ENCODE measurements at regions not wholly inside any gene's neighbourhood (a gene's known extent, or its start where the extent isn't known, plus 50 kb on each side); places are given as distances from the start of the nearest gene placed in this dataset.

DNA sequence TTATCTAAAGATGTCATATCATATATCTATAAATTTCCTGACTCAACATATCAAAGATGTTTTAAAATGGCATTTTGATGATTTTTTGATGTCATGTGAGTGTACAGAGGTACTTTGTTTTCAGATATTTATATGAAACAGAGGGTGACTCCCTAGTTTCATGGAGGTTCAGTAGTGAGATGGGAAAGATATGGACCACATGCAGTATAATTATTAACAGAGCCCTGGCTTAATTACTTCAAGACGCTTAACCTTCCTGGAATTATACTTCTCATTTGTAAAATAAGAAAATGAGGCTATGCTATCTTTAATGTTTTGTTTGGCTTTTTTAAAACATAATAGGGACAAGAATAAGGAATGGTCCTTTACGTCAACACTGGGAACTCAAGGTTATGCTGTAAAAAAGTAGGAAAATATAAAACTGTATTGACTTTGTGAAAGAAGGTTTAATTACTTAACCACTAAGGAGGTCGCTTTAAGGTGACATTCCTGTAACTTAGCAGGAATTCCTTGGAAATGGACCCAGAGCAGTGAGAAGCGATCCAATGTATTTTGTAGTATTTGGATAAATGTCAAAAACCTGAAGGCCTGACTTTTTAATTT is 821.0 kb upstream of the IGFBP3 start:
- peaks cover 24% of the 10 kb centered on the region for H3K4me1 Mint-ChIP-seq
- TF ChIP-seq E2F5 (CRISPR knock-in tag; IDR thresholded peaks at IDR 0.05) = no peak
- no peak for TF ChIP-seq SMAD4 (CRISPR knock-in tag; IDR thresholded peaks at IDR 0.05)
- TF ChIP-seq, protein P1, sequence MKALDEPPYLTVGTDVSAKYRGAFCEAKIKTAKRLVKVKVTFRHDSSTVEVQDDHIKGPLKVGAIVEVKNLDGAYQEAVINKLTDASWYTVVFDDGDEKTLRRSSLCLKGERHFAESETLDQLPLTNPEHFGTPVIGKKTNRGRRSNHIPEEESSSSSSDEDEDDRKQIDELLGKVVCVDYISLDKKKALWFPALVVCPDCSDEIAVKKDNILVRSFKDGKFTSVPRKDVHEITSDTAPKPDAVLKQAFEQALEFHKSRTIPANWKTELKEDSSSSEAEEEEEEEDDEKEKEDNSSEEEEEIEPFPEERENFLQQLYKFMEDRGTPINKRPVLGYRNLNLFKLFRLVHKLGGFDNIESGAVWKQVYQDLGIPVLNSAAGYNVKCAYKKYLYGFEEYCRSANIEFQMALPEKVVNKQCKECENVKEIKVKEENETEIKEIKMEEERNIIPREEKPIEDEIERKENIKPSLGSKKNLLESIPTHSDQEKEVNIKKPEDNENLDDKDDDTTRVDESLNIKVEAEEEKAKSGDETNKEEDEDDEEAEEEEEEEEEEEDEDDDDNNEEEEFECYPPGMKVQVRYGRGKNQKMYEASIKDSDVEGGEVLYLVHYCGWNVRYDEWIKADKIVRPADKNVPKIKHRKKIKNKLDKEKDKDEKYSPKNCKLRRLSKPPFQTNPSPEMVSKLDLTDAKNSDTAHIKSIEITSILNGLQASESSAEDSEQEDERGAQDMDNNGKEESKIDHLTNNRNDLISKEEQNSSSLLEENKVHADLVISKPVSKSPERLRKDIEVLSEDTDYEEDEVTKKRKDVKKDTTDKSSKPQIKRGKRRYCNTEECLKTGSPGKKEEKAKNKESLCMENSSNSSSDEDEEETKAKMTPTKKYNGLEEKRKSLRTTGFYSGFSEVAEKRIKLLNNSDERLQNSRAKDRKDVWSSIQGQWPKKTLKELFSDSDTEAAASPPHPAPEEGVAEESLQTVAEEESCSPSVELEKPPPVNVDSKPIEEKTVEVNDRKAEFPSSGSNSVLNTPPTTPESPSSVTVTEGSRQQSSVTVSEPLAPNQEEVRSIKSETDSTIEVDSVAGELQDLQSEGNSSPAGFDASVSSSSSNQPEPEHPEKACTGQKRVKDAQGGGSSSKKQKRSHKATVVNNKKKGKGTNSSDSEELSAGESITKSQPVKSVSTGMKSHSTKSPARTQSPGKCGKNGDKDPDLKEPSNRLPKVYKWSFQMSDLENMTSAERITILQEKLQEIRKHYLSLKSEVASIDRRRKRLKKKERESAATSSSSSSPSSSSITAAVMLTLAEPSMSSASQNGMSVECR (CRISPR knock-in tag; IDR thresholded peaks at IDR 0.05; ENCODE audit: borderline replicate concordance) = no peak
- H3K36me3 Mint-ChIP-seq = no peaks in the 10 kb centered on the region
- H3K27me3 Mint-ChIP-seq (ENCODE audit: low read depth) = no peaks in the 10 kb centered on the region; the same call in 1 of the 2 replicates
- DNase-seq (ENCODE audit: low spot score) (no peak), ATAC-seq (no peak)
- H3K27ac Mint-ChIP-seq = no peak overlapping the region
- ChIA-PET POLR2A (no interaction called here), CTCF (no interaction called here)
- H3K9me3 Mint-ChIP-seq = no peaks in the 10 kb centered on the region
- H3K4me3 Mint-ChIP-seq = no peak overlapping the region

- H3K4me1 Mint-ChIP-seq = peaks cover 24% of the 10 kb centered on the region
- H3K27ac Mint-ChIP-seq = no peak overlapping the region
- H3K27me3 Mint-ChIP-seq (ENCODE audit: low read depth) = no peaks in the 10 kb centered on the region; the same call in 1 of the 2 replicates
- no peak overlapping the region for H3K4me3 Mint-ChIP-seq
- DNase-seq (ENCODE audit: low spot score) (no peak), ATAC-seq (no peak)
- no peaks in the 10 kb centered on the region for H3K9me3 Mint-ChIP-seq
- ChIA-PET CTCF (no interaction called here), POLR2A (no interaction called here)
- TF ChIP-seq ATF1 (CRISPR knock-in tag; IDR thresholded peaks at IDR 0.05) (no peak), FOXJ3 (CRISPR knock-in tag; IDR thresholded peaks at IDR 0.05; ENCODE audit: borderline replicate concordance) (no peak), ZNF263 (CRISPR knock-in tag; IDR thresholded peaks at IDR 0.05; ENCODE audit: low read depth) (no peak), ZNF532 (CRISPR knock-in tag; IDR thresholded peaks at IDR 0.05; ENCODE audit: borderline replicate concordance) (no peak), CBFB (CRISPR knock-in tag; IDR thresholded peaks at IDR 0.05; ENCODE audit: low read depth) (no peak)
- TF ChIP-seq, protein P2, sequence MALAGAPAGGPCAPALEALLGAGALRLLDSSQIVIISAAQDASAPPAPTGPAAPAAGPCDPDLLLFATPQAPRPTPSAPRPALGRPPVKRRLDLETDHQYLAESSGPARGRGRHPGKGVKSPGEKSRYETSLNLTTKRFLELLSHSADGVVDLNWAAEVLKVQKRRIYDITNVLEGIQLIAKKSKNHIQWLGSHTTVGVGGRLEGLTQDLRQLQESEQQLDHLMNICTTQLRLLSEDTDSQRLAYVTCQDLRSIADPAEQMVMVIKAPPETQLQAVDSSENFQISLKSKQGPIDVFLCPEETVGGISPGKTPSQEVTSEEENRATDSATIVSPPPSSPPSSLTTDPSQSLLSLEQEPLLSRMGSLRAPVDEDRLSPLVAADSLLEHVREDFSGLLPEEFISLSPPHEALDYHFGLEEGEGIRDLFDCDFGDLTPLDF (CRISPR knock-in tag; IDR thresholded peaks at IDR 0.05) = no peak
- H3K36me3 Mint-ChIP-seq = no peaks in the 10 kb centered on the region
These were observed 820.1 kb upstream of the IGFBP3 start for GRCh38 chr7:46741181-46741580.
